Panc1 (cell line): ENCODE measurements at regions not wholly inside any gene's neighbourhood (a gene's known extent, or its start where the extent isn't known, plus 50 kb on each side); places are given as distances from the start of the nearest gene placed in this dataset.

Source experiments
- ATAC-seq: fragments of 200-7000 bp; cut with Tn5 transposase; 2 replicates; pipeline ENCODE4 v1.9.1; 2020; ENCODE audit warnings: mild to moderate bottlenecking, moderate library complexity
- BruUV-seq: library from RNA; stranded (reverse); fragments of 400-500 nt; replicated peaks from 2 replicates; lab custom pipeline; 2021; lab: Mats Ljungman, UMichigan
- CTCF ChIA-PET: fragments of 300-600 bp; sonication (Branson Sonifier 250); formaldehyde crosslinking; loops from one replicate; lab custom pipeline; 2022; ENCODE audit warnings: antibody characterized with exemption; lab: Charles Lee
- POLR2A ChIA-PET: fragments of 300-600 bp; sonication (Branson Sonifier 250); formaldehyde crosslinking; loops from one replicate; lab custom pipeline; 2022; ENCODE audit warnings: antibody characterized with exemption; lab: Charles Lee
- DNase-seq: peaks from one replicate; pipeline ENCODE4 v3.0.0-alpha.2; 2010; ENCODE audit warnings: low read depth, low spot score
- H3K27ac ChIP-seq: 2 replicates; pipeline ENCODE4 v1.5.1; 2011; ENCODE audit warnings: mild to moderate bottlenecking, low read length, inconsistent platforms
- H3K27me3 ChIP-seq: fragments of 200-500 bp; sonication (Bioruptor generic); 2 replicates; pipeline ENCODE4 v1.6.0; 2014; ENCODE audit warnings: low read length, inconsistent platforms; ENCODE audit not compliant: control insufficient read depth, insufficient read depth
- H3K36me3 ChIP-seq: fragments of 200-500 bp; sonication (Bioruptor generic); 2 replicates; pipeline ENCODE4 v1.5.1; 2014; ENCODE audit warnings: inconsistent platforms, mild to moderate bottlenecking, low read length, moderate library complexity; ENCODE audit not compliant: control insufficient read depth, insufficient read depth
- H3K4me1 ChIP-seq: 2 replicates; pipeline ENCODE4 v1.5.1; 2011; ENCODE audit warnings: inconsistent platforms, mild to moderate bottlenecking, low read length, moderate library complexity; ENCODE audit not compliant: control insufficient read depth, insufficient read depth
- H3K4me3 ChIP-seq, 2 experiments: 2 replicates each; pipeline ENCODE4 v1.5.1; 2011 to 2012; ENCODE audit warnings: low read depth in 2 of 2, low read length in 2 of 2, mild to moderate bottlenecking in 2 of 2, inconsistent platforms in 1 of 2, moderate library complexity in 1 of 2
- H3K9me3 ChIP-seq: fragments of 200-500 bp; sonication (Bioruptor generic); 2 replicates; pipeline ENCODE4 v1.5.1; 2014; ENCODE audit warnings: low read depth, mild to moderate bottlenecking, inconsistent platforms, low read length, moderate library complexity; ENCODE audit not compliant: control insufficient read depth, insufficient read depth
- POLR2AphosphoS5 ChIP-seq: IDR thresholded peaks from 2 replicates; pipeline ENCODE4 v1.6.1; 2012; ENCODE audit warnings: mild to moderate bottlenecking, low read depth, low read length, moderate library complexity
- SIN3A ChIP-seq: IDR thresholded peaks from 2 replicates; pipeline ENCODE4 v1.6.1; 2012; ENCODE audit warnings: low read depth, mild to moderate bottlenecking, low read length, moderate library complexity, borderline replicate concordance; ENCODE audit not compliant: insufficient read depth
- TCF7L2 ChIP-seq: IDR thresholded peaks from 2 replicates; pipeline ENCODE4 v1.6.1; 2011; ENCODE audit warnings: mild to moderate bottlenecking, low read depth, low read length, inconsistent platforms
- in situ Hi-C: cut with HindIII; loops from 2 replicates; pipeline ENCODE4 v1.10.0; 2016; ENCODE audit warnings: low sequenced_read_pairs, low pct_unique_long_range_greater_than_20kb
- intact Hi-C: fragments of 100-400 bp; cut with micrococcal nuclease; formaldehyde crosslinking; loops from one replicate; pipeline ENCODE4 v1.10.0; 2022; ENCODE audit not compliant: unreplicated experiment
- TF ChIP-seq, protein P1 (sequence below): fragments of 450-650 bp; IDR thresholded peaks from 2 replicates; pipeline ENCODE4 v1.5.1; 2017; ENCODE audit warnings: mild to moderate bottlenecking
- TF ChIP-seq, protein P2 (sequence below), 2 experiments: IDR thresholded peaks; 2 replicates each; pipeline ENCODE4 v1.6.1; 2011 to 2012; ENCODE audit warnings: low read depth in 2 of 2, control low read depth in 1 of 2, low read length in 1 of 2, mild to moderate bottlenecking in 1 of 2, moderate library complexity in 1 of 2; ENCODE audit not compliant: insufficient read depth in 1 of 2

DNA sequence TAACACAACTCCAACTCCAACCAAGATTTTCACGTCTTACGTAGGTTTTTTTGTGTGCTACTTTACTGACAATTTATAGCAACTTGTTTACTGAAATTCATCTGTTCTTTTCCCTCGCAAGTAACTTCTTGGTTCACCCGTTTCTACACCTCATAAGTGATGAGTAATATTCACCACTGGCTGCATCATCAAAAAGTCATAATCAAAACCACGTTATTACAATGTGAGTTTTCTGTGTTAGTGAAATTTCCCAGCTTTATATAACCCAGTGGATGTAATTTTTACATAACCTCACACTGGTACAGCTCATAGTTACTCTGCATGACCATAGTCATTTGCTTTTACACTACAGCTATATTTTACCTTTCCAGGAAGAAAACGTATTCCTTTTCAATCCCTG, 401.1 kb upstream of the LYPLAL1 start:
- ChIA-PET POLR2A (no interaction called here), CTCF (no interaction called here)
- intact Hi-C loops, result no loop called here
- in situ Hi-C loops, result no loop called here
- no peaks in the 10 kb centered on the region for H3K9me3 ChIP-seq
- H3K4me3 ChIP-seq, result no peak overlapping the region
- no peaks in the 10 kb centered on the region for H3K27me3 ChIP-seq
- no TSS peak for BruUV-seq
- DNase-seq (no peak), ATAC-seq (no peak)
- no peaks in the 10 kb centered on the region for H3K4me1 ChIP-seq
- H3K27ac ChIP-seq, result no peak overlapping the region
- TF ChIP-seq POLR2AphosphoS5 (no peak), SIN3A (no peak), TCF7L2 (no peak)
- TF ChIP-seq, protein P1, sequence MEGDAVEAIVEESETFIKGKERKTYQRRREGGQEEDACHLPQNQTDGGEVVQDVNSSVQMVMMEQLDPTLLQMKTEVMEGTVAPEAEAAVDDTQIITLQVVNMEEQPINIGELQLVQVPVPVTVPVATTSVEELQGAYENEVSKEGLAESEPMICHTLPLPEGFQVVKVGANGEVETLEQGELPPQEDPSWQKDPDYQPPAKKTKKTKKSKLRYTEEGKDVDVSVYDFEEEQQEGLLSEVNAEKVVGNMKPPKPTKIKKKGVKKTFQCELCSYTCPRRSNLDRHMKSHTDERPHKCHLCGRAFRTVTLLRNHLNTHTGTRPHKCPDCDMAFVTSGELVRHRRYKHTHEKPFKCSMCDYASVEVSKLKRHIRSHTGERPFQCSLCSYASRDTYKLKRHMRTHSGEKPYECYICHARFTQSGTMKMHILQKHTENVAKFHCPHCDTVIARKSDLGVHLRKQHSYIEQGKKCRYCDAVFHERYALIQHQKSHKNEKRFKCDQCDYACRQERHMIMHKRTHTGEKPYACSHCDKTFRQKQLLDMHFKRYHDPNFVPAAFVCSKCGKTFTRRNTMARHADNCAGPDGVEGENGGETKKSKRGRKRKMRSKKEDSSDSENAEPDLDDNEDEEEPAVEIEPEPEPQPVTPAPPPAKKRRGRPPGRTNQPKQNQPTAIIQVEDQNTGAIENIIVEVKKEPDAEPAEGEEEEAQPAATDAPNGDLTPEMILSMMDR, result no peak
- TF ChIP-seq, protein P2, sequence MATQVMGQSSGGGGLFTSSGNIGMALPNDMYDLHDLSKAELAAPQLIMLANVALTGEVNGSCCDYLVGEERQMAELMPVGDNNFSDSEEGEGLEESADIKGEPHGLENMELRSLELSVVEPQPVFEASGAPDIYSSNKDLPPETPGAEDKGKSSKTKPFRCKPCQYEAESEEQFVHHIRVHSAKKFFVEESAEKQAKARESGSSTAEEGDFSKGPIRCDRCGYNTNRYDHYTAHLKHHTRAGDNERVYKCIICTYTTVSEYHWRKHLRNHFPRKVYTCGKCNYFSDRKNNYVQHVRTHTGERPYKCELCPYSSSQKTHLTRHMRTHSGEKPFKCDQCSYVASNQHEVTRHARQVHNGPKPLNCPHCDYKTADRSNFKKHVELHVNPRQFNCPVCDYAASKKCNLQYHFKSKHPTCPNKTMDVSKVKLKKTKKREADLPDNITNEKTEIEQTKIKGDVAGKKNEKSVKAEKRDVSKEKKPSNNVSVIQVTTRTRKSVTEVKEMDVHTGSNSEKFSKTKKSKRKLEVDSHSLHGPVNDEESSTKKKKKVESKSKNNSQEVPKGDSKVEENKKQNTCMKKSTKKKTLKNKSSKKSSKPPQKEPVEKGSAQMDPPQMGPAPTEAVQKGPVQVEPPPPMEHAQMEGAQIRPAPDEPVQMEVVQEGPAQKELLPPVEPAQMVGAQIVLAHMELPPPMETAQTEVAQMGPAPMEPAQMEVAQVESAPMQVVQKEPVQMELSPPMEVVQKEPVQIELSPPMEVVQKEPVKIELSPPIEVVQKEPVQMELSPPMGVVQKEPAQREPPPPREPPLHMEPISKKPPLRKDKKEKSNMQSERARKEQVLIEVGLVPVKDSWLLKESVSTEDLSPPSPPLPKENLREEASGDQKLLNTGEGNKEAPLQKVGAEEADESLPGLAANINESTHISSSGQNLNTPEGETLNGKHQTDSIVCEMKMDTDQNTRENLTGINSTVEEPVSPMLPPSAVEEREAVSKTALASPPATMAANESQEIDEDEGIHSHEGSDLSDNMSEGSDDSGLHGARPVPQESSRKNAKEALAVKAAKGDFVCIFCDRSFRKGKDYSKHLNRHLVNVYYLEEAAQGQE (IDR thresholded peaks at IDR 0.05; ENCODE audit: insufficient read depth in 1 of 2, low read depth in 2 of 2, low read length in 1 of 2), result no peak
- H3K36me3 ChIP-seq, result no peaks in the 10 kb centered on the region

DNA sequence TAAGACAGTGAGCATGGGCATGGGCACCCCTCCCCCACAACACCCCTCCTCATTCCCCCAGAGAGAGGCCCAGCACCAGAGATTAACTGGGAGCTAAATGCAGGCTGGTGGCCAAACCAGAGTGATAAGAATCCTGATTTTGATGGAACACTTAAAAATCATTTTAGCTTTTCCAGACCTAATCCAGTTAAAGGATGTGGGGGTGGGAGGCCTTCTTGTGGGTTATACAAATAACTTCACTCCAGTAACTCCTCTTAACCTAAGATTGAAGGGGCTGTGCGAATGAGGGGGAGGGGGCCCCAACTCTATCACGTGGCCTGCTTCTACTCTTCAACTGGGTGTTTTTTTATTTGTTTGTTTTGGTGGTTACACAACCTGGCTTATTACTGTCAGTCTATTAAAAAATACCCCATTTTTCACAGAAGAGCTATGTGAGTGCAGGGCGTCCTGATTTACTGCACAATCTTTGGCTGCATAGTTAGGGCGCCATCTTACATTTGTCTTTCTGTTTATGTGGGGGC, 398.1 kb upstream of the LYPLAL1 start:
- no peak for ATAC-seq

More for the DNA sequence above, 398.1 kb upstream of the LYPLAL1 start:
- H3K4me3 ChIP-seq, result no peak overlapping the region
- no peak for DNase-seq
- H3K4me1 ChIP-seq, result no peaks in the 10 kb centered on the region
- intact Hi-C loops (no loop called here), in situ Hi-C loops (no loop called here)
- ChIA-PET CTCF (no interaction called here), POLR2A (no interaction called here)
- no peaks in the 10 kb centered on the region for H3K27me3 ChIP-seq
- H3K36me3 ChIP-seq, result no peaks in the 10 kb centered on the region
- TF ChIP-seq POLR2AphosphoS5 (no peak), TCF7L2 (no peak), SIN3A (no peak)
- TF ChIP-seq, protein P1, result no peak
- TF ChIP-seq, protein P2 (IDR thresholded peaks at IDR 0.05; ENCODE audit: insufficient read depth in 1 of 2, low read depth in 2 of 2, low read length in 1 of 2), result no peak
- H3K27ac ChIP-seq, result no peak overlapping the region
- no TSS peak for BruUV-seq
- H3K9me3 ChIP-seq, result no peaks in the 10 kb centered on the region
